H9 (cell line): ENCODE measurements at regions not wholly inside any gene's neighbourhood (a gene's known extent, or its start where the extent isn't known, plus 50 kb on each side); places are given as distances from the start of the nearest gene placed in this dataset.

Experiments used
- DNase-seq: peaks from one replicate; pipeline ENCODE4 v3.0.0-alpha.2; 2017
- H2AFZ ChIP-seq: one replicate; pipeline ENCODE4 v1.6.1; 2013; ENCODE audit warnings: mild to moderate bottlenecking, low read length, control low read depth, moderate library complexity
- H2AK5ac ChIP-seq: 2 replicates; pipeline ENCODE4 v1.6.1; 2013; ENCODE audit warnings: low read length, control low read depth, mixed read lengths; ENCODE audit not compliant: insufficient read length
- H2BK120ac ChIP-seq: one replicate; pipeline ENCODE4 v1.6.1; 2013; ENCODE audit warnings: low read depth, mild to moderate bottlenecking, low read length, control low read depth, inconsistent platforms; ENCODE audit not compliant: poor library complexity, severe bottlenecking
- H2BK12ac ChIP-seq: 2 replicates; pipeline ENCODE4 v1.6.1; 2013; ENCODE audit warnings: low read length, control low read depth, mixed read lengths, low read depth; ENCODE audit not compliant: insufficient read length
- H2BK15ac ChIP-seq: 2 replicates; pipeline ENCODE4 v1.6.1; 2013; ENCODE audit warnings: low read depth, low read length, control low read depth
- H2BK20ac ChIP-seq: one replicate; pipeline ENCODE4 v1.6.1; 2013; ENCODE audit warnings: low read depth, mild to moderate bottlenecking, low read length, control low read depth, inconsistent platforms; ENCODE audit not compliant: poor library complexity, severe bottlenecking
- H2BK5ac ChIP-seq: 2 replicates; pipeline ENCODE4 v1.6.1; 2013; ENCODE audit warnings: low read length, control low read depth, mixed read lengths; ENCODE audit not compliant: insufficient read length
- H3K14ac ChIP-seq: 2 replicates; pipeline ENCODE4 v1.6.1; 2013; ENCODE audit warnings: low read length, control low read depth; ENCODE audit not compliant: insufficient read depth
- H3K18ac ChIP-seq: 2 replicates; pipeline ENCODE4 v1.6.1; 2013; ENCODE audit warnings: low read depth, mild to moderate bottlenecking, mixed read lengths, low read length, control low read depth; ENCODE audit not compliant: insufficient read length
- H3K23ac ChIP-seq: 2 replicates; pipeline ENCODE4 v1.6.1; 2013; ENCODE audit warnings: low read length, control low read depth, mixed read lengths, low read depth; ENCODE audit not compliant: insufficient read length
- H3K23me2 ChIP-seq: 2 replicates; pipeline ENCODE4 v1.6.1; 2013; ENCODE audit warnings: low read depth, mild to moderate bottlenecking, mixed read lengths, low read length, control low read depth; ENCODE audit not compliant: insufficient read length, poor library complexity, severe bottlenecking
- H3K27ac ChIP-seq: 2 replicates; pipeline ENCODE4 v1.5.1; 2013; ENCODE audit warnings: low read length, control low read depth, mixed read lengths, low read depth; ENCODE audit not compliant: insufficient read length
- H3K27me3 ChIP-seq: 2 replicates; pipeline ENCODE4 v1.6.1; 2013; ENCODE audit warnings: low read length, control low read depth, inconsistent platforms; ENCODE audit not compliant: insufficient read depth
- H3K4ac ChIP-seq: 2 replicates; pipeline ENCODE4 v1.6.1; 2013; ENCODE audit warnings: low read depth, mild to moderate bottlenecking, control low read depth, inconsistent platforms, low read length, moderate library complexity
- H3K4me1 ChIP-seq: 2 replicates; pipeline ENCODE4 v1.6.1; 2013; ENCODE audit warnings: low read length, control low read depth, inconsistent platforms; ENCODE audit not compliant: insufficient read depth
- H3K4me2 ChIP-seq: 2 replicates; pipeline ENCODE4 v1.6.1; 2013; ENCODE audit warnings: low read length, control low read depth, mixed read lengths; ENCODE audit not compliant: insufficient read length, insufficient read depth
- H3K56ac ChIP-seq: 2 replicates; pipeline ENCODE4 v1.6.1; 2013; ENCODE audit warnings: low read depth, mild to moderate bottlenecking, mixed read lengths, low read length, control low read depth; ENCODE audit not compliant: insufficient read length
- H3K79me1 ChIP-seq: 2 replicates; pipeline ENCODE4 v1.6.1; 2013; ENCODE audit warnings: low read depth, mild to moderate bottlenecking, moderate library complexity, low read length, control low read depth, inconsistent platforms; ENCODE audit not compliant: insufficient read depth, poor library complexity, severe bottlenecking
- H3K79me2 ChIP-seq: 2 replicates; pipeline ENCODE4 v1.6.1; 2013; ENCODE audit warnings: low read length, control low read depth, inconsistent platforms; ENCODE audit not compliant: insufficient read depth
- H3K9ac ChIP-seq: 2 replicates; pipeline ENCODE4 v1.6.1; 2013; ENCODE audit warnings: low read length, control low read depth, mixed read lengths; ENCODE audit not compliant: insufficient read length; ENCODE audit errors: extremely low read depth
- H3K9me3 ChIP-seq: one replicate; pipeline ENCODE4 v1.6.1; 2013; ENCODE audit warnings: low read depth, low read length, inconsistent platforms; ENCODE audit not compliant: control insufficient read depth
- H3T11ph ChIP-seq: one replicate; pipeline ENCODE4 v1.6.1; 2013; ENCODE audit warnings: mild to moderate bottlenecking, low read length, control low read depth, inconsistent platforms
- H4K20me1 ChIP-seq: one replicate; pipeline ENCODE4 v1.6.1; 2013; ENCODE audit not compliant: control insufficient read depth, insufficient read length, insufficient read depth
- H4K5ac ChIP-seq: 2 replicates; pipeline ENCODE4 v1.6.1; 2013; ENCODE audit warnings: low read depth, mild to moderate bottlenecking, mixed read lengths, low read length, control low read depth; ENCODE audit not compliant: insufficient read length
- H4K8ac ChIP-seq: replicated peaks from 2 replicates; pipeline ENCODE4 v1.6.1; 2013; ENCODE audit warnings: low read length, control low read depth, mixed read lengths, low read depth; ENCODE audit not compliant: insufficient read length
- H4K91ac ChIP-seq: 2 replicates; pipeline ENCODE4 v1.6.1; 2013; ENCODE audit warnings: low read depth, mild to moderate bottlenecking, moderate library complexity, mixed read lengths, low read length, control low read depth; ENCODE audit not compliant: insufficient read length
- H3K27ac Mint-ChIP-seq, 3 experiments: 2 replicates in 2 of 3; 3 replicates in 1 of 3; pipeline ENCODE4 v1.8.0; 2020 to 2021; ENCODE audit warnings: mixed read lengths in 3 of 3, mild to moderate bottlenecking in 1 of 3, moderate library complexity in 1 of 3
- H3K27me3 Mint-ChIP-seq: 2 replicates; pipeline ENCODE4 v1.8.0; 2021; ENCODE audit warnings: low read depth, mild to moderate bottlenecking, moderate library complexity, mixed read lengths
- H3K36me3 Mint-ChIP-seq, 3 experiments: 2 replicates in 2 of 3; 3 replicates in 1 of 3; pipeline ENCODE4 v1.8.0; 2020 to 2021; ENCODE audit warnings: low read depth in 3 of 3, mixed read lengths in 3 of 3; ENCODE audit not compliant: insufficient read depth in 1 of 3
- H3K4me1 Mint-ChIP-seq, 2 experiments: 2 replicates each; pipeline ENCODE4 v1.8.0; 2020; ENCODE audit warnings: mixed read lengths in 2 of 2
- H3K4me3 Mint-ChIP-seq, 2 experiments: 2 replicates in 1 of 2; 3 replicates in 1 of 2; pipeline ENCODE4 v1.8.0; 2020 to 2021; ENCODE audit warnings: mild to moderate bottlenecking in 2 of 2, mixed read lengths in 2 of 2, moderate library complexity in 1 of 2
- H3K9me3 Mint-ChIP-seq, 2 experiments: 2 replicates in 1 of 2; 3 replicates in 1 of 2; pipeline ENCODE4 v1.8.0; 2020; ENCODE audit warnings: mild to moderate bottlenecking in 2 of 2, mixed read lengths in 2 of 2, moderate library complexity in 1 of 2
- WGBS: extraction: QIAGEN DNeasy Blood & Tissue Kit; methylation state at CpG from one replicate; pipeline ENCODE4 v1.1.7; 2013; ENCODE audit warnings: missing lambda C conversion rate, low lambda C conversion rate, mixed read lengths; ENCODE audit not compliant: insufficient read length; ENCODE audit errors: extremely low coverage; 5-methylcytosine and 5-hydroxymethylcytosine counted together
- TF ChIP-seq, protein P1 (sequence below): fragments of 200-600 bp; sonication (generic); conservative IDR thresholded peaks from 3 replicates; pipeline ENCODE4 v1.8.0; 2021; ENCODE audit warnings: antibody characterized with exemption, mild to moderate bottlenecking

GRCh38 chr17:56034197-56034635 is 119.1 kb upstream of the ANKFN1 start:
- Histone ChIP-seq H2BK12ac (no peak overlapping the region), H3K4me1 (no peaks in the 10 kb centered on the region), H3K9me3 (no peaks in the 10 kb centered on the region), H2BK15ac (no peak overlapping the region), H3K23ac (no peak overlapping the region), H3K27me3 (no peaks in the 10 kb centered on the region), H2AFZ (no peak overlapping the region), H4K20me1 (no peaks in the 10 kb centered on the region), H4K5ac (no peak overlapping the region), H3K18ac (no peak overlapping the region), H4K91ac (no peak overlapping the region), H3K79me1 (no peaks in the 10 kb centered on the region), H3K56ac (no peak overlapping the region), H3K4me2 (no peak overlapping the region), H3K4ac (no peak overlapping the region), H3K79me2 (no peaks in the 10 kb centered on the region), H3K9ac (no peak overlapping the region), H2BK20ac (no peak overlapping the region), H4K8ac (no peak overlapping the region), H2BK5ac (no peak overlapping the region), H2BK120ac (no peak overlapping the region), H3T11ph (no peak overlapping the region), H2AK5ac (no peak overlapping the region), H3K14ac (no peak overlapping the region), H3K23me2 (no peaks in the 10 kb centered on the region), H3K27ac (no peak overlapping the region)
- no peaks in the 10 kb centered on the region; a peak in 1 of 7 replicates for H3K36me3 Mint-ChIP-seq
- no peaks in the 10 kb centered on the region for H3K4me1 Mint-ChIP-seq
- no peak for DNase-seq
- H3K27me3 Mint-ChIP-seq, result no peaks in the 10 kb centered on the region
- TF ChIP-seq, protein P1, sequence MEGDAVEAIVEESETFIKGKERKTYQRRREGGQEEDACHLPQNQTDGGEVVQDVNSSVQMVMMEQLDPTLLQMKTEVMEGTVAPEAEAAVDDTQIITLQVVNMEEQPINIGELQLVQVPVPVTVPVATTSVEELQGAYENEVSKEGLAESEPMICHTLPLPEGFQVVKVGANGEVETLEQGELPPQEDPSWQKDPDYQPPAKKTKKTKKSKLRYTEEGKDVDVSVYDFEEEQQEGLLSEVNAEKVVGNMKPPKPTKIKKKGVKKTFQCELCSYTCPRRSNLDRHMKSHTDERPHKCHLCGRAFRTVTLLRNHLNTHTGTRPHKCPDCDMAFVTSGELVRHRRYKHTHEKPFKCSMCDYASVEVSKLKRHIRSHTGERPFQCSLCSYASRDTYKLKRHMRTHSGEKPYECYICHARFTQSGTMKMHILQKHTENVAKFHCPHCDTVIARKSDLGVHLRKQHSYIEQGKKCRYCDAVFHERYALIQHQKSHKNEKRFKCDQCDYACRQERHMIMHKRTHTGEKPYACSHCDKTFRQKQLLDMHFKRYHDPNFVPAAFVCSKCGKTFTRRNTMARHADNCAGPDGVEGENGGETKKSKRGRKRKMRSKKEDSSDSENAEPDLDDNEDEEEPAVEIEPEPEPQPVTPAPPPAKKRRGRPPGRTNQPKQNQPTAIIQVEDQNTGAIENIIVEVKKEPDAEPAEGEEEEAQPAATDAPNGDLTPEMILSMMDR, result no peak
- WGBS, result no CpG with 5 or more reads among the region's 6 CpGs
- no peaks in the 10 kb centered on the region for H3K9me3 Mint-ChIP-seq
- H3K4me3 Mint-ChIP-seq, result no peak overlapping the region
- H3K27ac Mint-ChIP-seq, result peak overlapping the region in 1 of 3 experiments; percentile 11; a peak in 1 of 7 replicates
